Neuronal stem cell (in vitro differentiated cells): ENCODE measurements at regions not wholly inside any gene's neighbourhood (a gene's known extent, or its start where the extent isn't known, plus 50 kb on each side); places are given as distances from the start of the nearest gene placed in this dataset.
A peak's percentile ranks its signal among the peaks of the same experiment; 100 is the strongest.

Source experiments
- DNase-seq: peaks from one replicate; pipeline ENCODE4 v3.0.0-alpha.2; 2013; ENCODE audit warnings: low spot score
- H2AFZ ChIP-seq: one replicate; pipeline ENCODE4 v1.6.1; 2013; ENCODE audit warnings: mild to moderate bottlenecking, low read length, inconsistent platforms
- H2AK5ac ChIP-seq: 2 replicates; pipeline ENCODE4 v1.6.1; 2013; ENCODE audit warnings: low read depth, mild to moderate bottlenecking, inconsistent platforms, low read length, moderate library complexity, mixed read lengths
- H2BK120ac ChIP-seq: 2 replicates; pipeline ENCODE4 v1.6.1; 2013; ENCODE audit warnings: low read depth, mild to moderate bottlenecking, inconsistent platforms, low read length, moderate library complexity, mixed read lengths
- H2BK12ac ChIP-seq: one replicate; pipeline ENCODE4 v1.6.1; 2013; ENCODE audit warnings: low read length, inconsistent platforms
- H2BK15ac ChIP-seq: 2 replicates; pipeline ENCODE4 v1.6.1; 2013; ENCODE audit warnings: mild to moderate bottlenecking, low read length, inconsistent platforms, mixed read lengths
- H2BK5ac ChIP-seq: one replicate; pipeline ENCODE4 v1.6.1; 2013; ENCODE audit warnings: inconsistent platforms, mild to moderate bottlenecking, low read length, moderate library complexity
- H3K14ac ChIP-seq: one replicate; pipeline ENCODE4 v1.6.1; 2013; ENCODE audit warnings: low read length, inconsistent platforms
- H3K18ac ChIP-seq: 2 replicates; pipeline ENCODE4 v1.6.1; 2013; ENCODE audit warnings: low read length, inconsistent platforms
- H3K23ac ChIP-seq: 2 replicates; pipeline ENCODE4 v1.6.1; 2013; ENCODE audit warnings: low read depth, mild to moderate bottlenecking, mixed read lengths, low read length, inconsistent platforms; ENCODE audit not compliant: poor library complexity
- H3K27ac ChIP-seq: replicated peaks from 3 replicates; pipeline ENCODE4 v1.5.1; 2013; ENCODE audit warnings: low read length, inconsistent platforms
- H3K27me3 ChIP-seq, 3 experiments: 2 replicates each; pipeline ENCODE4 v1.6.1; 2013; ENCODE audit warnings: low read length in 3 of 3, mild to moderate bottlenecking in 2 of 3, inconsistent platforms in 1 of 3, low read depth in 1 of 3, mixed read lengths in 1 of 3, moderate library complexity in 1 of 3; ENCODE audit not compliant: control insufficient read depth in 3 of 3, insufficient read depth in 3 of 3
- H3K36me3 ChIP-seq, 2 donors: replicated peaks in 1 of 2; 2 replicates each; pipeline ENCODE4 v1.6.1; 2013; ENCODE audit warnings: low read length in 2 of 2; ENCODE audit not compliant: control insufficient read depth in 2 of 2, insufficient read depth in 2 of 2
- H3K4ac ChIP-seq: 2 replicates; pipeline ENCODE4 v1.6.1; 2013; ENCODE audit warnings: inconsistent platforms, mild to moderate bottlenecking, low read length, moderate library complexity
- H3K4me1 ChIP-seq, 2 donors: 1 replicate in 1 of 2; 2 replicates in 1 of 2; pipeline ENCODE4 v1.6.1; 2013; ENCODE audit warnings: low read length in 2 of 2, low read depth in 1 of 2; ENCODE audit not compliant: control insufficient read depth in 2 of 2, insufficient read depth in 1 of 2
- H3K4me2 ChIP-seq: one replicate; pipeline ENCODE4 v1.6.1; 2013; ENCODE audit warnings: mild to moderate bottlenecking, low read length, inconsistent platforms; ENCODE audit not compliant: insufficient read depth, poor library complexity, severe bottlenecking
- H3K4me3 ChIP-seq, 2 donors: 2 replicates each; pipeline ENCODE4 v1.5.1; 2013; ENCODE audit warnings: low read length in 2 of 2, mild to moderate bottlenecking in 2 of 2, inconsistent platforms in 1 of 2, moderate library complexity in 1 of 2
- H3K79me1 ChIP-seq: one replicate; pipeline ENCODE4 v1.6.1; 2013; ENCODE audit warnings: low read depth, mild to moderate bottlenecking, inconsistent platforms, low read length, moderate library complexity
- H3K9ac ChIP-seq: one replicate; pipeline ENCODE4 v1.6.1; 2013; ENCODE audit warnings: mild to moderate bottlenecking, low read depth, low read length, inconsistent platforms; ENCODE audit not compliant: poor library complexity
- H3K9me3 ChIP-seq, 2 donors: replicated peaks in 1 of 2; 2 replicates each; pipeline versions ENCODE3 to v1.6.1; 2013; ENCODE audit warnings: low read length in 2 of 2, mild to moderate bottlenecking in 2 of 2, inconsistent platforms in 1 of 2, low read depth in 1 of 2, mixed read lengths in 1 of 2, moderate library complexity in 1 of 2; ENCODE audit not compliant: control insufficient read depth in 2 of 2, insufficient read depth in 1 of 2
- H4K8ac ChIP-seq: one replicate; pipeline ENCODE4 v1.6.1; 2013; ENCODE audit warnings: low read depth, mild to moderate bottlenecking, inconsistent platforms, low read length, moderate library complexity
- H4K91ac ChIP-seq: one replicate; pipeline ENCODE4 v1.6.1; 2013; ENCODE audit warnings: low read length, low read depth, mild to moderate bottlenecking, inconsistent platforms; ENCODE audit not compliant: poor library complexity
- WGBS, 2 donors: extraction: QIAGEN DNeasy Blood & Tissue Kit; methylation state at CpG; one replicate each; pipeline ENCODE4 v1.1.7; 2013; ENCODE audit warnings: missing lambda C conversion rate in 2 of 2, mixed read lengths in 1 of 2; ENCODE audit not compliant: insufficient read length in 2 of 2, insufficient replicate concordance in 1 of 2; ENCODE audit errors: extremely low coverage in 2 of 2; 5-methylcytosine and 5-hydroxymethylcytosine counted together

DNA sequence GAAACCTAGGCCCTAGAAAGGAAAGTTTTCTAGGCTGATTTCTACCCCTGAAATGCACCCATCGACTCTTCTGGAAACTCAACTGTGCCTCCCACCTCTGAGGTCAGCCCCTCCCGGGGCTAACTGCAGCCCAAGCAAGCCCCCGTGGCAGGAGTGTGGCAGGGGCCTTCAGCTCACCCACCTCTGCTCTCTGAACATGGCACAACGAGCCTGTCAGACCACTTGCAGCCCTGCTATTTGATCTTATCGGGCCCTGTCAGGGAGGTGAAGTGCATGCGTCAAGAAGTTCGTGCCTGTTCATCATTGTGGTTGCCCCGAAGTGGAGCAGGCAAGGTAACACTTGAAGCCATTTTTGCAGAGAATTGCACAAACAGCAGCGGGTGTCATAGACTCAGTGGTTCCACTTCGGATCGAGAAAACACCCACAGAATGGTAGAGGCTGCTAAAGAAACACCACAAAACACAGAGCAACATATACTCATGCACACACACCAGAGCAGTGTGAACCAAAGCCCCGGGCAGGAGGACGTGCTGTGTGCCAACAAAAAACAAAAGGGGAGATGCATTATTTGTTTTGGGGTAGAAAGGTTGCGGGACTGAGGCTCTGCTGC is 262.7 kb downstream of the ETS1 start:
- Histone ChIP-seq H2BK5ac (no peak overlapping the region), H3K27me3 (no peaks in the 10 kb centered on the region), H3K4me2 (no peak overlapping the region), H3K4ac (no peak overlapping the region), H2BK15ac (no peak overlapping the region), H3K23ac (no peak overlapping the region), H3K9ac (no peak overlapping the region), H3K36me3 (no peaks in the 10 kb centered on the region), H3K4me3 (no peak overlapping the region), H3K79me1 (no peaks in the 10 kb centered on the region), H3K4me1 (peaks cover 0 to 5% of the 10 kb centered on the region in 2 donors), H3K9me3 (no peaks in the 10 kb centered on the region), H2AFZ (no peak overlapping the region), H4K8ac (no peak overlapping the region), H2BK12ac (no peak overlapping the region), H2AK5ac (peak overlapping the region; percentile 70), H2BK120ac (no peak overlapping the region), H3K18ac (no peak overlapping the region), H3K27ac (no peak overlapping the region), H4K91ac (no peak overlapping the region), H3K14ac (no peak overlapping the region)
- WGBS, 2 donors: no CpG with 5 or more reads among the region's 14 CpGs
- DNase-seq: no peak

DNA sequence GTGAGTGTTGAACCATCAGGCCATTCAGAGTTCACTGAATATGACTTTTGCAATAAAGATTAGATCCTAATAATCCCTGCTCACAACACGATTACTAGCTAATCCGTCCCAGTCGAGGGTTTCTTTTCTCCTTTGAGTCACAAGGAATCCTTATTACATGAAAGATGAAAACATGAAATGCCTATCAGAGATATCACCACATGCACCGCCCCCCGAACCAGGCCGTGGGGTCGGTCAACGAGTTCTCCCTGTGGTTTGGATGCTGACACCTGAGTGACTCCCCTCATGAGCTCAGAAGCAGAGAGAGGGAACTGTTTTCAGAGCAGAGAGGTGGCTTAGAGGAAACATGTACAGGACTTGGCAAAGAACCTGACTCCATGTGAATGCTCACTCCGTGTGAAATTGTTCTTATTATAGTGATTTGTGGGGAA is 263.3 kb downstream of the ETS1 start:
- H3K4me3 ChIP-seq: no peak overlapping the region
- no peaks in the 10 kb centered on the region for H3K9me3 ChIP-seq
- H4K91ac ChIP-seq: no peak overlapping the region
- no peak overlapping the region for H2AK5ac ChIP-seq
- H2BK15ac ChIP-seq: no peak overlapping the region
- H3K18ac ChIP-seq: no peak overlapping the region
- H4K8ac ChIP-seq: no peak overlapping the region
- no CpG with 5 or more reads among the region's 9 CpGs for WGBS, 2 donors
- no peak overlapping the region for H2BK5ac ChIP-seq
- H3K4me2 ChIP-seq: no peak overlapping the region
- H3K36me3 ChIP-seq: no peaks in the 10 kb centered on the region
- H3K27ac ChIP-seq: no peak overlapping the region
- no peak for DNase-seq
- no peak overlapping the region for H2BK12ac ChIP-seq
- H3K4me1 ChIP-seq: peaks cover 0 to 5% of the 10 kb centered on the region in 2 donors
- no peaks in the 10 kb centered on the region for H3K27me3 ChIP-seq
- H3K14ac ChIP-seq: no peak overlapping the region
- H2BK120ac ChIP-seq: no peak overlapping the region
- H3K23ac ChIP-seq: no peak overlapping the region
- H2AFZ ChIP-seq: no peak overlapping the region
- no peak overlapping the region for H3K4ac ChIP-seq
- no peaks in the 10 kb centered on the region for H3K79me1 ChIP-seq
- no peak overlapping the region for H3K9ac ChIP-seq

DNA sequence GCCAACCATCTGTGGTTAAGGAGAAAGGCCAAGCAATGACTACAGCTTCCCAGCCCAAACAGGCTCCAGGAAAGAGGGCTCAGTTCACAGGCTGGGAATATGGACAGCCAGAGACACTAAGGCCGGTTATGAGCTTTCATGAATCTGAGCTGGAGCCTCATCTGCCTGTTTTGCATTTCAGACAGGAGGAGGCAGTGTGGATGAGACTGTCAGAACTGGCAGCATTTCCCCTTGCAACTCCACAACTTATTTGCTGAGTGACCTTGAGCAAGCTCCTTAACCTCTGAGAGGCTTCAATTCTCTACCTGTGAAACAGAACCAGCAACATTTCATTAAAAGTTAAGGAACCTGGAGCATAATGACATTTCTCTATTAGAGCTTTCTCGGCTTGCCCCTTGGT is 264.0 kb downstream of the ETS1 start:
- Histone ChIP-seq H3K27me3 (no peaks in the 10 kb centered on the region), H3K23ac (no peak overlapping the region), H3K27ac (no peak overlapping the region), H2AFZ (no peak overlapping the region), H4K8ac (no peak overlapping the region), H2BK15ac (no peak overlapping the region), H3K18ac (no peak overlapping the region), H3K36me3 (no peaks in the 10 kb centered on the region), H3K14ac (no peak overlapping the region), H3K4me1 (peaks cover 0 to 5% of the 10 kb centered on the region in 2 donors), H3K4me3 (no peak overlapping the region), H3K79me1 (no peaks in the 10 kb centered on the region), H2AK5ac (no peak overlapping the region), H2BK12ac (no peak overlapping the region), H3K4me2 (no peak overlapping the region), H2BK5ac (no peak overlapping the region), H3K9ac (no peak overlapping the region), H3K9me3 (no peaks in the 10 kb centered on the region), H3K4ac (no peak overlapping the region), H4K91ac (no peak overlapping the region), H2BK120ac (no peak overlapping the region)
- no peak for DNase-seq
- whole genome bisulfite sequencing, 2 donors: no CpG with 5 or more reads among the region's 2 CpGs

DNA sequence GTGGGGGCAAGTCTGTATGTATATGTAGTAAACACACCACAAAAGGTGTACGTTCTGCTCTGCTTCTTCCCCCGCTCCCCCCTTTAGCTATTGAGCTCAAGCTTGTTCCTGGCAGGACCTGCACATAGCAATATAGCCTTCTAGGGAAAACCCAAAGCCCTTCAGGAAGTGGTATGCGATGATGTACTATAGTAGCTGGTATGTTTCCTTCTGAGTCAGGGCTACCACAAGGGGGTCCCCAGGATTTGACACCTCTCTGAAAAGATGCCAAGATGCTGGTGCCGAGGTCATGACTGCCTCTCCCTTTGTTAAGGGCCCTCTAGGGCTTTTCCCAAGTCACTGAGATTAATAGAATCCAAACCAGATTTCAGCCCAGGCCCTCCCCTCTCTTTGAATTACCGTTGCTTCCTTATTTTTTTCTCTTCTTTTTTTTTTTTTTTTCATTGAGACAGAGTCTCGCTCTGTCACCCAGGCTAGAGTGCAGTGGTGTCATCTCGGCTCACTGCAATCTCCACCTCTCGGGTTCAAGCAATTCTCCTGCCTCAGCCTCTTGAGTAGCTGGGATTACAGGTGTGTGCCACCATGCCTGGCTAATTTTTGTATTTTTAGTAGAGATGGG is 268.4 kb downstream of the ETS1 start:
- Histone ChIP-seq H3K14ac (no peak overlapping the region), H3K4me1 (peaks cover 0 to 5% of the 10 kb centered on the region in 2 donors), H2BK5ac (no peak overlapping the region), H2BK12ac (no peak overlapping the region), H2AK5ac (no peak overlapping the region), H3K23ac (no peak overlapping the region), H3K27me3 (no peaks in the 10 kb centered on the region), H3K4ac (no peak overlapping the region), H3K4me3 (no peak overlapping the region), H4K91ac (no peak overlapping the region), H3K9ac (no peak overlapping the region), H3K27ac (no peak overlapping the region), H3K4me2 (no peak overlapping the region), H3K9me3 (peaks cover 2 to 10% of the 10 kb centered on the region in 2 donors), H2BK120ac (no peak overlapping the region), H2BK15ac (no peak overlapping the region), H3K36me3 (no peaks in the 10 kb centered on the region), H4K8ac (no peak overlapping the region), H3K18ac (no peak overlapping the region), H3K79me1 (no peaks in the 10 kb centered on the region), H2AFZ (no peak overlapping the region)
- DNase-seq: no peak
- no CpG with 5 or more reads among the region's 8 CpGs for WGBS, 2 donors
